GM19328 (cell line): ENCODE measurements at regions not wholly inside any gene's neighbourhood (a gene's known extent, or its start where the extent isn't known, plus 50 kb on each side); places are given as distances from the start of the nearest gene placed in this dataset.
"Not testable (repeated sequence)": the region's sequence is repeated elsewhere in the genome, so short reads cannot be mapped to it uniquely, and the experiment has no call there.

Experiments
- ATAC-seq: cut with Tn5 transposase; IDR thresholded peaks from one replicate; pipeline ENCODE4 v1.9.1; 2021; ENCODE audit warnings: mild to moderate bottlenecking, moderate library complexity; ENCODE audit not compliant: unreplicated experiment

GRCh38 chr5:155591273-155591672, 577.7 kb downstream of the KIF4B start:
- no peak for ATAC-seq

DNA sequence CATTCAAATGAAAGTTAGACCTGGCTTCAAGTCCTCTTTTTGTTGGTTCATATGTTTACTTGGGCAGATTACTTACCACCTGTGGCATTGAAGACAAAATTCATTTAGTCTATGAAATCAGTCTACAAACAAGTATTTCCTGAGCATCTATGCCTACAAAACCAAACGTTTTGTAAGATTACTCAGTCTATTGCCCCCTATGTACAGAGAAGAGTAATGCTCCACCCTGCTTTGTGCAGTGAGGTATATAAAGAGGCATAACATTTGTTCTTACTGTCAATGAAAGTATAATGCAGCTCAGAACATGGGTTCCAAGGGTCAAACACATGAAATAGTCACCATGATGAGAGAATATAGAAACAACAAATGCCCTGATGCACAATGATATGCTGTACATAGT, 580.7 kb downstream of the KIF4B start:
- no peak for ATAC-seq

- ATAC-seq, result no peak
These were observed 582.2 kb downstream of the KIF4B start for GRCh38 chr5:155595791-155596190.

DNA sequence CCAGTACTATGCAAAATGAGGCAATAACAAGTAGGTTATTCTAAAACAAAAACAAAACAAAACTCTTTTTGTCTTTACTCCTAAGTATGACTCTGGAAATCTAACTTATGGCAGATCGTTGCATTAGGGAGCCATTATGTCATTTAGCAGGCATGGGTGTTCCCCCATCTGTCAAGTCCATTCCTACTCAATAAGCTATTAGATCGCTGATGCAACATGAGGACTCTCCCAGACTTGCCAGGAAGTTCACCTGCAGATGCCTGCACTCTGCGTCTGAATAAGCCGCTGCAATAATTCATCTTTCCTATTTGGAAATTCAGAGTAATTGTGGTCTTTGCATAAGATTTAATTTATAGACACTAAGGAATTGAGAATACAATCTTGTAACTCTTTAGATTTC, 585.0 kb downstream of the KIF4B start:
- no peak for ATAC-seq

DNA sequence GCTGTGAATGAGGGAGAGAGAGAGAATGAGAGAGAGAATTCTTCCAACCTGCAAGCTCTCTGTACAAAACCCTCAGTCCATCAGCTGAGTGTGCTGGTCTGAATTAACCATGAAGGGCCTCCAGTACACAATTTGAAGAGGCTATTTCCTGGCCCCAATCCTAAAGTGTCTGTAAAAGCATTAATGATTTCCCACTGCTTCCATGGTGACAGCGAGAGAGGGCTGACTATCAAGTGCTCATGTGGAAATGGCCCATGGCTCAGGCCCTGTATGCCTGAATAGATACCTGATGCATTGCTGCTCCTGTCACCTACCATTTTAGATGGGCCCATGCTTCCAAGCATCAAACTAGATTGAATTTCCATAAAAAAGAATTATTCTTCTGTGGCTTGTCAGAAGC, 592.4 kb downstream of the KIF4B start:
- ATAC-seq, result no peak

DNA sequence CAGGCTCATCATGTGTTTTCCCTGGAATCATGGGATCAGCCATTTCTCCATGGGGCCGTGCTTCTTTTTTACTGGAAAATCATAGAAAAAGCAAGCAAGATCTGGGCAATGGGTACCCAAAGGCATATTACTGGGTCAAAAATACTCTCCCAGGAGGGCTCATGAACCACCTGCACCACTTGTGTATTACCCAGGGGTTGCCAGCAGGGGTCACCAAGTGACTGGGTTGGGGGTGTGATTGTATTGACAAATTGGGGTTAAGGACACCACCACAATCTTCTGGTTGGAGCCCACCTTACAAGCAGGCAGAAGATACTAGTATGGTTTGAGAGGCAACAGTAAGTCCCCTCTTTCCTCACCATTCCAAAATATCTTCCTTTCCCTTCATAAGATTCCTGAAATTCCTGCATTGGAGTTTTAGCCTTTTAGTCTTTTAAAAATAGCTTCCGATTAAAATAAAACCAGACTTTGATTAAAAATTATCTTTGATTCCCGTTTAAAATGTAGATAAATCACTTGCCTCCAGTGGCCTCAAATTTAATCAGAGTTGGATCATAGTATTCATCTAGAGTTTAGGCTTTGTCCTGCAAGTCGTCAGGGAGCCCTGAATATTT, 603.3 kb downstream of the KIF4B start:
- ATAC-seq, result no peak

DNA sequence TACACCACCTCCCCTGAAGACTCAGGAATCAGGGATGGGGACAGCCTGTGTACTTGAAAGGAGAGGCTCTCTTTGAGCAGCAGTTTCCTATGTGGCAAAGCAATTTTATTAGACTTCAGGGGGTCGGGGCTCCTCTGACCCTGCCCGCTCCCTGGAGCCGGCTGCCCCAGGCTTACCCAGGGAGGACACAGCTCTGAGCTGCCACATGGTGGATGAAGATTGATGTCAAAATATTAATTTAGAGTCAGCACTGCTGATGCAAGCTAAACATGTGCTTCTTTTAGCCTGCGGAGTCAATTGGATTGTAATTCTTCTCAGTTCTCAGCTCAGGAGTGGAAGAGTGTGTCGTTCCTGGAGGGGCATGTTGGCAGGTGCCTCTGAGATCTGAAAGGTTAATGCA, 606.1 kb downstream of the KIF4B start:
- ATAC-seq, result no peak

DNA sequence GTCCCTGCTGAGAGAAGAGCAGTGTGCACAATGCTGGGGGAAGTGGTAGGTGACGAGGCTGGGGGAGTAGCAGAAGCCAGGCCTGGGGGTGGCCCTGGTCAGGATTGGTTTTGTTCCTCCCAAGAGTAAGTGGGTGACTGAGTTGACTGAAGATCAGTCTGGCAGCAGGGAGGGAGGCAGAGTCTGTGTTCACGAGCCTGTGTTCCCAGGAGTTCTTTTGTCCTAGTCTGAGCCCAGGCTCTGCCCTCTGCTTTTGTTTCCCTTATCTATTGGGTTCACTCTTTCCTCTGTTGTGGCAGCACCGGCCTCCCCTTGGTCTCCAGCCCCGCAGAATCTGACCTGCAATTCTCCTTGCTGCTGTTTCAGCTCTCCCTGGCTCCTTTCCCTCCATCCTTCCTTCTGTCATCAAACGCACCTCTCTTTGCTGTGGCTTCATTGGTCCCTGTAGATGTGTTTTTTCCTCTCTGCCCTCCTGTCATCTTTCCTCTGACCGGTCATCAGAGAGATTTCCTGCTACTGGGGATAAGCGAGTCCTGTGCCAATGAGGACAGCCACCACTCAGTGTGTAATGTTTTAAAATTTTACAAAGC, 607.4 kb downstream of the KIF4B start:
- no peak for ATAC-seq

- ATAC-seq, result no peak
These were observed 611.2 kb downstream of the KIF4B start for GRCh38 chr5:155624597-155625241.

GRCh38 chr5:155625315-155625714, 611.8 kb downstream of the KIF4B start:
- ATAC-seq, result no peak

GRCh38 chr5:155625897-155626543, 612.5 kb downstream of the KIF4B start:
- ATAC-seq, result no peak

DNA sequence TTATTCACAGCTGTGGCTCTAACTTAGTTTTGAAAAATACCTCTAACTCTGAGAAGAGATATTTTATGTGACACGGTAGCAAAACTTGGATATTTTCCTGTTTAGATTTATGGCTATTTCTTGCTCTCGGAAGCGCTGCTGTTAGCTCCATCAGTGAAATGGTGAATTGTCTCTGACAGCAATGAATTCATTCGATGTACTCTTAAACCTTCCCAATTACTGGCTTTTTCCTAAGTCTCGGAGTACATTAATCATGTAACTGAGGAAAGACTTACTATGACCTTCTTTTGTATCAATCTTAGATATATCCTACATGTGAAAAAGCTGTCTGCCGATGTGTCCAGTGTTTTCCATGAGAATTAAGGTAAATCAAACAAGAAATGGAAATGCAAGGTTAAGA, 613.0 kb downstream of the KIF4B start:
- no peak for ATAC-seq

GRCh38 chr5:155628346-155628745, 614.8 kb downstream of the KIF4B start:
- no peak for ATAC-seq

DNA sequence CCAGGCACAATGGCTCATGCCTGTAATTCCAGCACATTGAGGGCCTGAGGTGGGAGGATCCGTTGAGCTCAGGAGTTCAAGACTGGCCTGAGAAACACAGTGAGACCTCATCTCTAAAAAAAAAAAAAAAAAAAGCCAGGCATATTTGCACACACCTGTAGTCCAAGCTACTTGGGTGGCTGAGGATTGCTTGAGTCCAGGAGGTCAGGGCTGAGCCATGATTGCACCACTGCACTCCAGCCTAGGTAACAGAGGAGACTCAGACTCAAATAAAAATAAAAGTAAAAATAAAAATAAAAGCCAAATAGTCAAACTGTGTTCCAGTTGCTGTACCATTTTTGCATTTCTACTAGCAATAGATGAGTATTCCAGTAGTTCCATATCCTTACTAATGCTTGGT, 616.0 kb downstream of the KIF4B start:
- no peak for ATAC-seq

- ATAC-seq, result no peak
These were observed 617.6 kb downstream of the KIF4B start for GRCh38 chr5:155631116-155631515.

- no peak for ATAC-seq
These were observed 619.9 kb downstream of the KIF4B start for GRCh38 chr5:155633338-155633957.

- ATAC-seq, result no peak
These were observed 636.1 kb downstream of the KIF4B start for GRCh38 chr5:155649666-155650065.

GRCh38 chr5:155655569-155655968, 642.0 kb downstream of the KIF4B start:
- ATAC-seq, result no peak

DNA sequence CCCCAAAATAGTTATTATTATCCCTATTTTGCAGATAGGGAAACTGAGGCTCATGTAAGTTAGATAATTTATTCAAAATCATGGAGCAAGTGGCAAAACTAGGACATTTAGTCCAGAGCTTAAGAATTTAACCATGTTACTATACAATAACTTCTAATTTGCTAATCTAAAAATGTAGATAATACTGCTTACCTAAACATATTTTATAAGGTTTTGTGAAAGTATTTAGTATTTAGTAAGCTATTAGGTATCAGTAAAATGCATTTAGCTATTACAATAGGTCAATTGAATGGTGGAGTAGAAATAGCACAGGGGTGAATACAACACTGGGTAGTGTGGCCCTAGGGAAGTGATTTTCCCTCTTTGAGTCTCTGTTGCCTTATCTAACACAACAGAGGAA, 648.3 kb downstream of the KIF4B start:
- ATAC-seq, result no peak

DNA sequence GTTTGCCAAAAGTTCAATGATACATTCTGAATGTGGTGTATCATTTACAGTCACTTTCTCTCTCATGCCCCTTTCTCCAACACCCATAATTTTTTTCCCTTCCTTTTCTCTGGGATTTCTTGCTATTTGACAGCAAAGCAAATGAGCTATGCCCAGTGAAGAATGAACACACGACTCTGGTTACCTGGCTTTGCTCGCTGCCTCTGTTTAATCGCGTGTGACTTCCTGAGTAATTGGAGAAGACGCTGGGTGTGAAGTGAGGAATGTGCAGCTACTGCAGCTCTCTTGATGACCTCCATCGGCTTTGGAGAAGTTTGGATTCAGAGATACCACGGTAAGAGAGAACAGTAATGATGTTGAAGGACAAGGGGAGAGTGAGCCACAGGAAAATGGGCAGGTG, 651.8 kb downstream of the KIF4B start:
- ATAC-seq, result no peak

- ATAC-seq, result not testable (repeated sequence)
These were observed 655.0 kb upstream of the SGCD start for GRCh38 chr5:155672001-155672400.

DNA sequence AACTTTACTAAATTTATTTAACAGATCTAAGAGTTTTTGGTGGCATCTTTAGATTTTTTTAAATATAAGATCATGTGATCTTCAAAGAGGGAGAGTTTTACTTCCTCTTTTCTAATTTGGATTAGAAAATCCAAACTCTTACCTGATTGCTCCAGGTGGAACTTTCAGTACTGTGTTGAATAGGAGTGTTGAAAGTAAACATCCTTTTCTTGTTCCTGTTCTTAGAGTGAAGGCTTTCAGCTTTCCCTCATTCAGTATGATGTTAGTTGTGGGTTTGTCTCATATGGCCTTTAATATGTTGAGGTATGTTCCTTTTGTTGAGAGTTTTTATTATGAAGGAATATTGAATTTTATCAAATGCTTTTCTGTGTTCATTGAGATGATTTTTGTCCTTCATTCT, 650.0 kb upstream of the SGCD start:
- no peak for ATAC-seq
